ENCODE measurements at regions not wholly inside any gene's neighbourhood (a gene's known extent, or its start where the extent isn't known, plus 50 kb on each side); places are given as distances from the start of the nearest gene placed in this dataset.

DNA sequence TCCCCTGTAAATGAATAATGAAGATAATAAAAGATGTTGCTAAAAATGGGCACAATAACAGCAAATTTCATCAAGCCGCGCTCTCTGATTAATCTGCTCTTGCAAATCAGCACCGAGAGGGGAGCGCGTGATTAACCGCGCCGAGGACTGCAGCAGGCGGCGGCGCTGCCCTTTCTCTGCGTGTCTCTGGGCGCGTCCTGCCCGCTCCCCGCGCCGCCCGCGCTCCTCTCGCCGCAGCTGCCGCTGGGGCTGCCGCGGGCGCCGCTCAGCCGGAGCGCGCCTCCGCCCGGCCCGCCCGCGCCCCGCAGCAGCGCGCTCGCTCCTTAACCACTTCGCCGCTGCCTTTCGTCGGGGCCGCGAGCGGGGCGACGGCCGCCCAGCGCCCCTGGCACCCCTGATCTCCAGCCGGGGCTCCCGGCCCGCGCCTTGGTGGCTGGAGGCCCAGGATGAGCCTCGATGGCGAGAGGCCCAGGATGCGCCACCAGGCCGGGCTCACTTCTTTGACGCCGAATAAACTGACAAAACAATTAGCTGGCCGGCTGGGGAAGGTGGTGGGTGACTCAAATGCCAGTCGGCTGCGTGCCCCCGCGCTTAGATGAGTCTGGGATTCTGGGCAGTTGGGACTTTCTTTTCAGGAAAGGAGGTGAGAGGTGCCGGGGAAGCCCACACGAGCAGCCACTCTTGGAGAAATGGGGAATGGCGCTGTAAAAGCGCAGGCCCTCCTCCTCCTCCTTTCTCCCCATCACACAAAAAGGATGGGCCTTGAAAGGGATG lies 221.4 kb upstream of the PKN2 start:
- peak overlapping the region; percentile 81 to 91 for H3K27ac ChIP-seq
- H3K9me3 ChIP-seq = no peaks in the 10 kb centered on the region
- intact Hi-C loops (cut with DNase I; ENCODE audit: low total_unique reads) = no loop called here
- TF ChIP-seq, protein P1, sequence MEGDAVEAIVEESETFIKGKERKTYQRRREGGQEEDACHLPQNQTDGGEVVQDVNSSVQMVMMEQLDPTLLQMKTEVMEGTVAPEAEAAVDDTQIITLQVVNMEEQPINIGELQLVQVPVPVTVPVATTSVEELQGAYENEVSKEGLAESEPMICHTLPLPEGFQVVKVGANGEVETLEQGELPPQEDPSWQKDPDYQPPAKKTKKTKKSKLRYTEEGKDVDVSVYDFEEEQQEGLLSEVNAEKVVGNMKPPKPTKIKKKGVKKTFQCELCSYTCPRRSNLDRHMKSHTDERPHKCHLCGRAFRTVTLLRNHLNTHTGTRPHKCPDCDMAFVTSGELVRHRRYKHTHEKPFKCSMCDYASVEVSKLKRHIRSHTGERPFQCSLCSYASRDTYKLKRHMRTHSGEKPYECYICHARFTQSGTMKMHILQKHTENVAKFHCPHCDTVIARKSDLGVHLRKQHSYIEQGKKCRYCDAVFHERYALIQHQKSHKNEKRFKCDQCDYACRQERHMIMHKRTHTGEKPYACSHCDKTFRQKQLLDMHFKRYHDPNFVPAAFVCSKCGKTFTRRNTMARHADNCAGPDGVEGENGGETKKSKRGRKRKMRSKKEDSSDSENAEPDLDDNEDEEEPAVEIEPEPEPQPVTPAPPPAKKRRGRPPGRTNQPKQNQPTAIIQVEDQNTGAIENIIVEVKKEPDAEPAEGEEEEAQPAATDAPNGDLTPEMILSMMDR (IDR thresholded peaks at IDR 0.05) = no peak
- no peak for TF ChIP-seq POLR2A (IDR thresholded peaks at IDR 0.05)
- 1% methylated on average over 43 to 54 of the region's 69 CpGs for WGBS, 2 donors
- H3K36me3 ChIP-seq (ENCODE audit: low read depth, missing control alignments) = no peaks in the 10 kb centered on the region
- H3K4me1 ChIP-seq = no peaks in the 10 kb centered on the region
- peak; percentile 55 for DNase-seq
- H3K27me3 ChIP-seq = no peaks in the 10 kb centered on the region
- peak overlapping the region; percentile 52 to 62 for H3K4me3 ChIP-seq

DNA sequence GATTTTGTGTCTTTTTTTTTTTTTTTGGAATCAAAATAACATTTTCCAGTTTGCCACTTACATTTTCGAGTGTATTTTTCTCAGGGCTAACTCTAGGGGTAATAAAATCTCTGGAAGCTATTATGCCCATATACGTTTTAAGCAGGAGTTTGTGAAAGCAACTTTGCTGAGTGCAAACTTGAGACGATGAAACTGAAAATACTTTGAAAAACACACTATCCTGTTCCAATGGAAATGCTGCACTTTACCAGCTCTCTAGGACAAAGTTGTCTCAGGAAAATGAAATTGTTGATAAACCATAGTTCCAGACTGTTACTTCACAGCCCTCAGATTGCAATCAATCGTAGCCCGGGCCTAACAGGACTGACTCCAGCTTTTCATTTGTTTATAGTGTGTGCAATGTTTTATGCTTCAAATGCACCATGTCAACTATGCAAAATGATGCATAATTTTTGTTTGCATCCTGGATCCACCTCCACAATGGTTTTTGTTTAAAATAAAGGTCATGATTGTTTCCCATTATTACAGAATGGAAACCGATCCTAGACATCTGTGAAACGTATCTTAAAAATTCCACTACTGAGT lies 220.6 kb upstream of the PKN2 start:
- Histone ChIP-seq H3K4me3 (peak overlapping the region in 1 of 2 donors; percentile 62), H3K27ac (peak overlapping the region; percentile 81 to 91)
- 49 to 55% methylated on average over 7 of the region's 7 CpGs for WGBS, 2 donors

DNA sequence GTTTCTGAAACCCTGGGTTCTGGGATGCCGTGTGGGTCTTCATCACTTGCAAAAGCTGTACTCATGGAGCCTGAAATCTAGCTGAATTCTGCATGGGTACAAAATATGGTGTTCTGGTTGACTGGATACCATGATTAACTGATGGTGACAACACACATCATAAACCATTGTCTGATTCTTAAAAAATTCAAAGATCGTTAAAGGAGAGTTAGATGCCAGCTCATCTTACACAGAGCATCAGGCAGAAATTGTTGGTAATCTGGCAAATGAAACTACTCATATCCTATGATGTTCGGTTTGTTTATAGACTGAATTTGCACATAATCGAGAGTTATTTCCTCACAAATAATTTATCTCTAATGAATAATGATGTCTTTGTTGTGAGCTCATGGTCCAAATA lies 218.1 kb upstream of the PKN2 start:
- Histone ChIP-seq H3K36me3 (ENCODE audit: low read depth, missing control alignments) (no peaks in the 10 kb centered on the region), H3K4me1 (no peaks in the 10 kb centered on the region), H3K4me3 (no peak overlapping the region), H3K27ac (no peak overlapping the region), H3K9me3 (no peaks in the 10 kb centered on the region), H3K27me3 (no peaks in the 10 kb centered on the region)
- 60 to 66% methylated on average over 4 of the region's 4 CpGs for WGBS, 2 donors
- TF ChIP-seq, protein P1 (IDR thresholded peaks at IDR 0.05) = no peak
- TF ChIP-seq POLR2A (IDR thresholded peaks at IDR 0.05) = no peak
- DNase-seq = no peak
- intact Hi-C loops (cut with DNase I; ENCODE audit: low total_unique reads) = no loop called here

More for the DNA sequence above, 220.6 kb upstream of the PKN2 start:
- H3K36me3 ChIP-seq (ENCODE audit: low read depth, missing control alignments) = no peaks in the 10 kb centered on the region
- intact Hi-C loops (cut with DNase I; ENCODE audit: low total_unique reads) = no loop called here
- no peaks in the 10 kb centered on the region for H3K27me3 ChIP-seq
- no peak for TF ChIP-seq POLR2A (IDR thresholded peaks at IDR 0.05)
- TF ChIP-seq, protein P1 (IDR thresholded peaks at IDR 0.05) = no peak
- no peaks in the 10 kb centered on the region for H3K9me3 ChIP-seq
- no peaks in the 10 kb centered on the region for H3K4me1 ChIP-seq
- no peak for DNase-seq

DNA sequence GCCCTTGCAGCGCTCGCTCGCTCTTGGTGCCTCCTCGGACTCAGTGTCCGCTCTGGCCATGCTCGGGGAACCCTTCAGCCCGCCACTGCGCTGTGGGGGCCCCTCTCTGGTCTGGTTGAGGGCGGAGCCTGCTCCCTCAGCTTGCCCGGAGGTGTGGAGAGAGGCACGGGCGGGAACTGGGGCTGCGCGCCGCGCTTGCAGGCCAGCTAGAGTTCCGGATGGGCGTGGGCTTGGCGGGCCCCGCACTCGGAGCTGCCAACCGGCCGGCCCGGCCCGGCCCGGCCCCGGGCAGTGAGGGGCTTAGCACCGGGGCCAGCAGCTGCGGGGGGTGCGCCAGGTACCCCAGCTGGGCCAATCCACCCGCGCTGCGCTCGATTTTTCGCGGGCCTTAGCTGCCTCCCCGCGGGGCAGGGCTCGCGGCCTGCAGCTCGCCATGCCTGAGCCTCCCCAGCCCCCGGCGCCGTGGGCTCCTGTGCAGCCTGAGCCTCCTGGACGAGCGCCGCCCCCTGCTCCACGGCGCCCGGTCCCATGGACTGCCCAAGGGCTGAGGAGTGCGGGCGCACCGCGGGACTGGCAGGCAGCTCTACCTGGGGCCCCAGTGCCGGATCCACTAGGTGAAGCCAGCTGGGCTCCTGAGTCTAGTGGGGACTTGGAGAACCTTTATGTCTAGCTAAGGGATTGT lies 217.0 kb upstream of the PKN2 start:
- no peaks in the 10 kb centered on the region for H3K27me3 ChIP-seq
- intact Hi-C loops (cut with DNase I; ENCODE audit: low total_unique reads) = no loop called here
- H3K4me1 ChIP-seq = no peaks in the 10 kb centered on the region
- DNase-seq = peak; percentile 34
- H3K36me3 ChIP-seq (ENCODE audit: low read depth, missing control alignments) = no peaks in the 10 kb centered on the region
- 76 to 79% methylated on average over 21 to 52 of the region's 55 CpGs for WGBS, 2 donors
- TF ChIP-seq POLR2A (IDR thresholded peaks at IDR 0.05) = no peak
- TF ChIP-seq, protein P1 (IDR thresholded peaks at IDR 0.05) = no peak
- H3K4me3 ChIP-seq = peak overlapping the region; percentile 31 to 48
- H3K27ac ChIP-seq = peak overlapping the region in 1 of 2 donors; percentile 41
- H3K9me3 ChIP-seq = no peaks in the 10 kb centered on the region

Data from testis (tissue), 2 donors.